SK-N-SH (cell line): ENCODE measurements at regions not wholly inside any gene's neighbourhood (a gene's known extent, or its start where the extent isn't known, plus 50 kb on each side); places are given as distances from the start of the nearest gene placed in this dataset.

Experiments
- CTCF ChIA-PET: fragments of 300-600, 350-600 bp; formaldehyde crosslinking; extraction: SDS; loops from one replicate; lab custom pipeline; 2021; lab: Yijun Ruan, JAX
- POLR2A ChIA-PET: fragments of 350-600 bp; sonication (Branson Sonifier 250); formaldehyde crosslinking; extraction: SDS; loops from one replicate; lab custom pipeline; 2020; ENCODE audit warnings: antibody characterized with exemption, inconsistent platforms; lab: Yijun Ruan, JAX
- DNase-seq: peaks from one replicate; pipeline ENCODE4 v3.0.0; 2012
- H2AFZ ChIP-seq: fragments of 200-600 bp; sonication (generic); 2 replicates; pipeline ENCODE4 v1.8.1; 2016; ENCODE audit warnings: antibody characterized with exemption, mild to moderate bottlenecking, low read depth
- H3F3A ChIP-seq: fragments of 200-600 bp; sonication (generic); replicated peaks from 2 replicates; pipeline ENCODE3; 2016; ENCODE audit warnings: antibody characterized with exemption, mild to moderate bottlenecking; ENCODE audit not compliant: insufficient read depth
- H3K27ac ChIP-seq, 2 experiments: fragments of 200-500 bp in 1 of 2; fragments of 200-600 bp in 1 of 2; sonication (Bioruptor generic) in 1 of 2; sonication (generic), shearing (Covaris generic) in 1 of 2; 2 replicates each; pipeline versions ENCODE4 v1.5.1 to v1.6.1; 2014 to 2016; ENCODE audit warnings: low read depth in 2 of 2, inconsistent platforms in 1 of 2, low read length in 1 of 2, mild to moderate bottlenecking in 1 of 2, mixed read lengths in 1 of 2
- H3K27me3 ChIP-seq: fragments of 200-600 bp; sonication (generic), shearing (Covaris generic); 2 replicates; pipeline ENCODE4 v1.6.1; 2016; ENCODE audit warnings: mixed run types; ENCODE audit not compliant: insufficient read depth
- H3K36me3 ChIP-seq, 2 experiments: fragments of 200-500 bp in 1 of 2; fragments of 200-600 bp in 1 of 2; sonication (Bioruptor generic) in 1 of 2; sonication (generic) in 1 of 2; replicated peaks in 1 of 2; 2 replicates each; pipeline versions ENCODE3 to v1.5.1; 2014 to 2016; ENCODE audit warnings: low read length in 1 of 2, mild to moderate bottlenecking in 1 of 2; ENCODE audit not compliant: insufficient read depth in 2 of 2, control insufficient read depth in 1 of 2
- H3K4me1 ChIP-seq, 2 experiments: fragments of 200-500 bp in 1 of 2; fragments of 200-600 bp in 1 of 2; sonication (Bioruptor generic) in 1 of 2; sonication (generic), shearing (Covaris generic) in 1 of 2; 2 replicates each; pipeline versions ENCODE4 v1.5.1 to v1.6.1; 2014 to 2016; ENCODE audit warnings: low read depth in 1 of 2, low read length in 1 of 2, mixed run types in 1 of 2; ENCODE audit not compliant: insufficient read depth in 2 of 2, control insufficient read depth in 1 of 2
- H3K4me2 ChIP-seq: fragments of 200-600 bp; sonication (generic), shearing (Covaris generic); 2 replicates; pipeline ENCODE4 v1.6.1; 2017; ENCODE audit warnings: mixed run types
- H3K4me3 ChIP-seq, 2 experiments: fragments of 200-500 bp in 1 of 2; fragments of 200-600 bp in 1 of 2; sonication (Bioruptor generic) in 1 of 2; sonication (generic), shearing (Covaris generic) in 1 of 2; 2 replicates each; pipeline versions ENCODE4 v1.5.1 to v1.8.1; 2014 to 2016; ENCODE audit warnings: low read depth in 2 of 2, inconsistent platforms in 1 of 2, low read length in 1 of 2, mild to moderate bottlenecking in 1 of 2, mixed read lengths in 1 of 2, moderate library complexity in 1 of 2
- H3K79me2 ChIP-seq: fragments of 200-600 bp; sonication (generic); 2 replicates; pipeline ENCODE4 v1.8.1; 2017; ENCODE audit warnings: mild to moderate bottlenecking; ENCODE audit not compliant: insufficient read depth
- H3K9ac ChIP-seq: fragments of 200-600 bp; sonication (generic); 2 replicates; pipeline ENCODE4 v1.6.1; 2017; ENCODE audit warnings: mixed run types
- H3K9me2 ChIP-seq: fragments of 200-600 bp; sonication (generic); 2 replicates; pipeline ENCODE4 v1.6.1; 2017; ENCODE audit warnings: mixed run types
- H3K9me3 ChIP-seq: fragments of 200-600 bp; sonication (generic); 2 replicates; pipeline ENCODE4 v1.6.1; 2017; ENCODE audit warnings: mixed run types, mild to moderate bottlenecking, moderate library complexity
- H4K20me1 ChIP-seq: fragments of 200-600 bp; sonication (generic); 2 replicates; pipeline ENCODE4 v1.6.1; 2017; ENCODE audit warnings: mild to moderate bottlenecking, mixed run types; ENCODE audit not compliant: insufficient read depth
- ELF1 ChIP-seq: IDR thresholded peaks from 2 replicates; pipeline ENCODE4 v1.4.0; 2012
- EP300 ChIP-seq, 2 experiments: IDR thresholded peaks; 2 replicates each; pipeline versions ENCODE4 v1.4.0 to v1.6.1; 2012; ENCODE audit warnings: borderline replicate concordance in 1 of 2, low read depth in 1 of 2, low read length in 1 of 2
- FOSL2 ChIP-seq: IDR thresholded peaks from 2 replicates; pipeline ENCODE4 v1.4.0; 2012; ENCODE audit warnings: low read depth, mild to moderate bottlenecking, moderate library complexity, borderline replicate concordance
- FOXM1 ChIP-seq: IDR thresholded peaks from 2 replicates; pipeline ENCODE4 v1.4.0; 2012; ENCODE audit warnings: low read depth, mild to moderate bottlenecking
- MEF2A ChIP-seq: IDR thresholded peaks from 2 replicates; pipeline ENCODE4 v1.4.0; 2012; ENCODE audit warnings: low read depth, borderline replicate concordance
- NRF1 ChIP-seq: IDR thresholded peaks from 2 replicates; pipeline ENCODE4 v1.6.1; 2012; ENCODE audit warnings: low read depth, mild to moderate bottlenecking, low read length
- RCOR1 ChIP-seq: fragments of 150-350 bp; IDR thresholded peaks from 2 replicates; pipeline ENCODE4 v1.6.1; 2017; ENCODE audit warnings: antibody characterized with exemption, low read length
- TCF12 ChIP-seq: IDR thresholded peaks from 2 replicates; pipeline ENCODE4 v1.4.0; 2012
- TEAD4 ChIP-seq: IDR thresholded peaks from 2 replicates; pipeline ENCODE4 v1.4.0; 2012; ENCODE audit warnings: mild to moderate bottlenecking, borderline replicate concordance; ENCODE audit not compliant: insufficient read depth
- WGBS: methylation state at CpG from one replicate; pipeline ENCODE4 v1.1.6; 2017; ENCODE audit warnings: low lambda C conversion rate; 5-methylcytosine and 5-hydroxymethylcytosine counted together
- TF ChIP-seq, protein P1 (sequence below): IDR thresholded peaks from 2 replicates; pipeline ENCODE4; 2012
- TF ChIP-seq, protein P2 (sequence below): IDR thresholded peaks from 2 replicates; pipeline ENCODE4 v1.4.0; 2012; ENCODE audit warnings: low read depth, borderline replicate concordance
- TF ChIP-seq, protein P3 (sequence below): IDR thresholded peaks from 2 replicates; pipeline ENCODE4 v1.6.1; 2012; ENCODE audit warnings: mild to moderate bottlenecking, low read depth, low read length, moderate library complexity

DNA sequence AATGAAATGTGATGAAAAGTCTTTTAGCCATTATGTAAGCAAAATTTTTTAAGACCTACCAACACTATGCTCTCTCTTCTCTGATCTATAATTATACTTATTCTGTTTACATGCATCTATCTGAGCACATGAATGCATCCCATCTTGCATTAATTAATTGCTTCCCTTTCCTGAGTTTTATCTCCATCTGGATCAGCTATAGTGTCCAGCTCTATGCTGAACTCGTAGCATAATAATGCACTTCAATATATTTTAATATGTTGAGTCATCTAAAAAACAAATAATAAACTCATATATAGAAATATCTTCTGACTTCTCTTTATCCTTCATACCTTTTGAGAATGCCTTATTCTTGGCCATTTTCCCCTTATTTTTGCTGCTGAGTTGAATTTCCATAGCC is 1097.8 kb downstream of the TTLL7 start (continued):
- TF ChIP-seq, protein P1, sequence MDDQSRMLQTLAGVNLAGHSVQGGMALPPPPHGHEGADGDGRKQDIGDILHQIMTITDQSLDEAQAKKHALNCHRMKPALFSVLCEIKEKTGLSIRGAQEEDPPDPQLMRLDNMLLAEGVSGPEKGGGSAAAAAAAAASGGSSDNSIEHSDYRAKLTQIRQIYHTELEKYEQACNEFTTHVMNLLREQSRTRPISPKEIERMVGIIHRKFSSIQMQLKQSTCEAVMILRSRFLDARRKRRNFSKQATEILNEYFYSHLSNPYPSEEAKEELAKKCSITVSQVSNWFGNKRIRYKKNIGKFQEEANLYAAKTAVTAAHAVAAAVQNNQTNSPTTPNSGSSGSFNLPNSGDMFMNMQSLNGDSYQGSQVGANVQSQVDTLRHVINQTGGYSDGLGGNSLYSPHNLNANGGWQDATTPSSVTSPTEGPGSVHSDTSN, result no peak
- TF ChIP-seq RCOR1, result peak; percentile 83; the same call in 1 of the 2 replicates
- TF ChIP-seq TEAD4, result no peak
- TF ChIP-seq TCF12, result peak; percentile 73
- no peak for TF ChIP-seq NRF1
- no peak for TF ChIP-seq FOSL2
- TF ChIP-seq, protein P2, sequence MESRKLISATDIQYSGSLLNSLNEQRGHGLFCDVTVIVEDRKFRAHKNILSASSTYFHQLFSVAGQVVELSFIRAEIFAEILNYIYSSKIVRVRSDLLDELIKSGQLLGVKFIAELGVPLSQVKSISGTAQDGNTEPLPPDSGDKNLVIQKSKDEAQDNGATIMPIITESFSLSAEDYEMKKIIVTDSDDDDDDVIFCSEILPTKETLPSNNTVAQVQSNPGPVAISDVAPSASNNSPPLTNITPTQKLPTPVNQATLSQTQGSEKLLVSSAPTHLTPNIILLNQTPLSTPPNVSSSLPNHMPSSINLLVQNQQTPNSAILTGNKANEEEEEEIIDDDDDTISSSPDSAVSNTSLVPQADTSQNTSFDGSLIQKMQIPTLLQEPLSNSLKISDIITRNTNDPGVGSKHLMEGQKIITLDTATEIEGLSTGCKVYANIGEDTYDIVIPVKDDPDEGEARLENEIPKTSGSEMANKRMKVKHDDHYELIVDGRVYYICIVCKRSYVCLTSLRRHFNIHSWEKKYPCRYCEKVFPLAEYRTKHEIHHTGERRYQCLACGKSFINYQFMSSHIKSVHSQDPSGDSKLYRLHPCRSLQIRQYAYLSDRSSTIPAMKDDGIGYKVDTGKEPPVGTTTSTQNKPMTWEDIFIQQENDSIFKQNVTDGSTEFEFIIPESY, result no peak
- TF ChIP-seq, all 33 proteins: peak for 5

DNA sequence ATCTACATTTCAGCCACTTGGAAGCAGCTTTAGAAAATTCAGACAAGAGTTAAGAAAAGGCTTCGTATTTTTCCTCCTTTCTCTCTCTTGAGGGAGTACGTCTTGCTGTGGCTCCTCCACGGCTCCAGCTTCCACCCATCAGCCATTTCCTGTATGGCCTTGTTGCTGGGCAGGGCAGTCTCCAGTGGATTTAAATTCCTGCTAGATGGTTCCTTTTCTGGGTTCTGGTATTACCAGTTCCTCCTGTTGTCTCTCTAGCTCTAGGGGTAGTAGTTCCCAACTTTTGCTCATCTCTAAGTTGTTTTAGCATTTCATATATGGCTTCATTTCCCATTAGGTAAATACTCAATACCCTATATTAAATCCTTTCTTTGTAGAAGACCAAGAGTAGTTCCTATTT is 1098.3 kb downstream of the ADGRL2 start:
- POLR2A ChIA-PET, result no interaction called here
- Histone ChIP-seq H3K9me2 (no peaks in the 10 kb centered on the region), H3K4me1 (no peaks in the 10 kb centered on the region; a peak in 2 of 4 replicates), H3K27ac (no peak overlapping the region), H3K4me3 (no peak overlapping the region), H3F3A (no peaks in the 10 kb centered on the region), H3K9me3 (no peaks in the 10 kb centered on the region), H3K4me2 (no peak overlapping the region), H3K27me3 (no peaks in the 10 kb centered on the region), H4K20me1 (no peaks in the 10 kb centered on the region), H3K9ac (no peak overlapping the region), H3K79me2 (no peaks in the 10 kb centered on the region), H3K36me3 (no peaks in the 10 kb centered on the region), H2AFZ (no peak overlapping the region)
- TF ChIP-seq EP300 (IDR thresholded peaks at IDR 0.05; ENCODE audit: borderline replicate concordance in 1 of 2, low read depth in 1 of 2, low read length in 1 of 2) (no peak), FOXM1 (no peak), MEF2A (no peak), ELF1 (no peak), NRF1 (no peak)
- TF ChIP-seq, protein P3, sequence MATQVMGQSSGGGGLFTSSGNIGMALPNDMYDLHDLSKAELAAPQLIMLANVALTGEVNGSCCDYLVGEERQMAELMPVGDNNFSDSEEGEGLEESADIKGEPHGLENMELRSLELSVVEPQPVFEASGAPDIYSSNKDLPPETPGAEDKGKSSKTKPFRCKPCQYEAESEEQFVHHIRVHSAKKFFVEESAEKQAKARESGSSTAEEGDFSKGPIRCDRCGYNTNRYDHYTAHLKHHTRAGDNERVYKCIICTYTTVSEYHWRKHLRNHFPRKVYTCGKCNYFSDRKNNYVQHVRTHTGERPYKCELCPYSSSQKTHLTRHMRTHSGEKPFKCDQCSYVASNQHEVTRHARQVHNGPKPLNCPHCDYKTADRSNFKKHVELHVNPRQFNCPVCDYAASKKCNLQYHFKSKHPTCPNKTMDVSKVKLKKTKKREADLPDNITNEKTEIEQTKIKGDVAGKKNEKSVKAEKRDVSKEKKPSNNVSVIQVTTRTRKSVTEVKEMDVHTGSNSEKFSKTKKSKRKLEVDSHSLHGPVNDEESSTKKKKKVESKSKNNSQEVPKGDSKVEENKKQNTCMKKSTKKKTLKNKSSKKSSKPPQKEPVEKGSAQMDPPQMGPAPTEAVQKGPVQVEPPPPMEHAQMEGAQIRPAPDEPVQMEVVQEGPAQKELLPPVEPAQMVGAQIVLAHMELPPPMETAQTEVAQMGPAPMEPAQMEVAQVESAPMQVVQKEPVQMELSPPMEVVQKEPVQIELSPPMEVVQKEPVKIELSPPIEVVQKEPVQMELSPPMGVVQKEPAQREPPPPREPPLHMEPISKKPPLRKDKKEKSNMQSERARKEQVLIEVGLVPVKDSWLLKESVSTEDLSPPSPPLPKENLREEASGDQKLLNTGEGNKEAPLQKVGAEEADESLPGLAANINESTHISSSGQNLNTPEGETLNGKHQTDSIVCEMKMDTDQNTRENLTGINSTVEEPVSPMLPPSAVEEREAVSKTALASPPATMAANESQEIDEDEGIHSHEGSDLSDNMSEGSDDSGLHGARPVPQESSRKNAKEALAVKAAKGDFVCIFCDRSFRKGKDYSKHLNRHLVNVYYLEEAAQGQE, result no peak
- CTCF ChIA-PET, result no interaction called here
- no peak for DNase-seq
- 64% methylated on average over 3 of the region's 3 CpGs for WGBS
